ENCODE measurements at regions not wholly inside any gene's neighbourhood (a gene's known extent, or its start where the extent isn't known, plus 50 kb on each side); places are given as distances from the start of the nearest gene placed in this dataset.

DNA sequence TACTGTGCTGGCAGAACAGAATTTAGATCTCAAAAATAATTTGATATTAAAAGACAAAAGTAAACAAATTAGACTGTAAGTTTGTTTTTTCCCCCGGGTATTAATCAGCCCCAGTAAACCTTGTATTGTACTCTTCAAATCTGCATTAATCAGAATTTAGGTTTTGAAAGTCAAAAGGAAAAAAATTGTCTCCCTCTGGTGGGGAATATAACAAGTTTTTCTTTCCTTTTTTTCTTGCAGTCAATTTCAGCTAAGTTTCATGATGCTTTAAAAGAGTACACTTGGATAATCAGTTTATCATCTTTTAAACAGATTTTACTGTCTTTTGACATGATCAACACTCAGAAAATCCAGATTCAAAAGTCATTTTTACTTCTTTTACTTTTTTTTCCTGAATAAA is 134.5 kb upstream of the PKN2 start:
- TF ChIP-seq, protein P1, sequence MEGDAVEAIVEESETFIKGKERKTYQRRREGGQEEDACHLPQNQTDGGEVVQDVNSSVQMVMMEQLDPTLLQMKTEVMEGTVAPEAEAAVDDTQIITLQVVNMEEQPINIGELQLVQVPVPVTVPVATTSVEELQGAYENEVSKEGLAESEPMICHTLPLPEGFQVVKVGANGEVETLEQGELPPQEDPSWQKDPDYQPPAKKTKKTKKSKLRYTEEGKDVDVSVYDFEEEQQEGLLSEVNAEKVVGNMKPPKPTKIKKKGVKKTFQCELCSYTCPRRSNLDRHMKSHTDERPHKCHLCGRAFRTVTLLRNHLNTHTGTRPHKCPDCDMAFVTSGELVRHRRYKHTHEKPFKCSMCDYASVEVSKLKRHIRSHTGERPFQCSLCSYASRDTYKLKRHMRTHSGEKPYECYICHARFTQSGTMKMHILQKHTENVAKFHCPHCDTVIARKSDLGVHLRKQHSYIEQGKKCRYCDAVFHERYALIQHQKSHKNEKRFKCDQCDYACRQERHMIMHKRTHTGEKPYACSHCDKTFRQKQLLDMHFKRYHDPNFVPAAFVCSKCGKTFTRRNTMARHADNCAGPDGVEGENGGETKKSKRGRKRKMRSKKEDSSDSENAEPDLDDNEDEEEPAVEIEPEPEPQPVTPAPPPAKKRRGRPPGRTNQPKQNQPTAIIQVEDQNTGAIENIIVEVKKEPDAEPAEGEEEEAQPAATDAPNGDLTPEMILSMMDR (IDR thresholded peaks at IDR 0.05): peak in 3 of 5 experiments; percentile 9 to 18 (median 13)
- no peak for TF ChIP-seq POLR2A (IDR thresholded peaks at IDR 0.05)
- TF ChIP-seq POLR2AphosphoS5 (IDR thresholded peaks at IDR 0.05): no peak
- no peak for TF ChIP-seq EP300 (IDR thresholded peaks at IDR 0.05; ENCODE audit: low read depth)
